ENCODE measurements at regions not wholly inside any gene's neighbourhood (a gene's known extent, or its start where the extent isn't known, plus 50 kb on each side); places are given as distances from the start of the nearest gene placed in this dataset.

- no peak for TF ChIP-seq CTCF (IDR thresholded peaks at IDR 0.05)
- no peak for TF ChIP-seq REST (IDR thresholded peaks at IDR 0.05; ENCODE audit: insufficient read depth in 1 of 2, low read depth in 2 of 2, low read length in 1 of 2)
Observed at GRCh38 chr2:150309311-150310080, 178.0 kb downstream of the RND3 start.
